A172 (cell line): ENCODE measurements at regions not wholly inside any gene's neighbourhood (a gene's known extent, or its start where the extent isn't known, plus 50 kb on each side); places are given as distances from the start of the nearest gene placed in this dataset.

Source experiments
- DNase-seq: peaks from one replicate; pipeline ENCODE4 v3.0.0-alpha.2; 2015; ENCODE audit warnings: low spot score

DNA sequence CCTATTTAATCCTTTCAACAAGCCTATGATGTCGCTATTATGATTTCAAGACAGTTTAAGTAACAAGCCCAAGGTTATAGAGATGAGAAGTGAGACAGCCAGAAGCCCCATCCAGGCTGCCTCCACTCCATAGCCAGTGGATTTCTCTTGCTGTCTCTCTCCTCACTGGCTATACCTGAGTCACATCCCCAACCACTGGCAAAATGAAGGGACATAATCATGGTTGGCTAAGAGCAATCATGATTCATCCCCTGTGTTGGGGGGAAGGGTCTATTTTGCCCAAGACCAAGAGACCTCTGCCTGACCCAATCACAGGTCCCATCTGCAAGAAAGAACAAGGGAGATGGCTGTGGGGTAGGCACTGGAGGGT is 334.9 kb upstream of the GATB start:
- peak; percentile 23 for DNase-seq

DNA sequence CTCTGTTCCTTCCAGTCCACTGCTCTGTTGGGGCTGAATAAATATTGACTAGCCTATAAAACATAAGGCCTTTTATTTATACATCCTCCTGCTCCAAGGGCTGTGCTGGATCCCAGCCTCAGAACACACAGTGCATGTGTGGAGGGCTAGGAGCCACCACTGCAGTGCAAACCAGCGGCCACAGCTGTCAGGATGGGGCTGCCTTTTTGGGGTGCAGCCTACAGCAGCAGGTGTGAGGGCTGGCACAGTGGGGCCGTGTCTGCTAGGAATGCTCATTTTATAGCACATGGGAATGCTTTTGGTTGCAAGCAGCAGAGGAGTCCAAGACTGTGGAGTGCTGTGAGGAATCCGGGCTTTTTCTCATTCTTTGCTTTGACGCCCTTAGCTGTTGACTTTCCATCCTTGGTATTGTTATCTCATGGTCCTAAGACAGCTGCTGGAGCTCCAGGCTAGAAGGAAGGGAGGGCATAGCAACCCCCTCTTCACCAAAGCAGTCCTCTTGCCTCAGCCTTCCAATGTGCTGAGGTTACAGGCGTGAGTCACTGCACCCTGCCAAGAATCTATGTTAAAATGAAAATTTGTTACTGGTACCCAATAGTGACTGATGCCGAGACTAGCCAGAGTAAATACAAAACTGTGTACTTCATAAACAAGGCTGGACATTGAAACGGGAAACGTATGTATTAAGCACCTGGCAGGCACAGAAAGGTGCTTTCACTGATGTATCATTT is 334.3 kb upstream of the GATB start:
- peak; percentile 44 for DNase-seq

DNA sequence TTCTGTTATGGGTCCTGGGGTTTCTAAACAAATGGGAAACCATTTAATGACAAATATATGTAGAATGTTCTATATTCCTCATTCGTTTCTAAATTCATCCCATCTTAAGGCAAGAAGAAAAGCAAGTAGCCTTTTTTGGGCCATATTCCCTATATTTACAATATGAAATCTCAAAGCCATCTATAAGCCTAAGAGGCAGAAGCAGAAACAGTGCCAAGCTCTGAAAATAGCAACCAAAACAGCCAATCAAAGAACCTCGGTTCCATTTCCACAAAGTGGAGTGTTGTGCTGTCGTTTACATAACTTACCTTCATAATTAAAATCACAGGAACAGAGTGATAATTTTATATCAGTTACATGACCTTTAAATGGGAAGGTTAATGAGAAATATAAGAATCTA is 330.6 kb upstream of the GATB start:
- DNase-seq = no peak

DNA sequence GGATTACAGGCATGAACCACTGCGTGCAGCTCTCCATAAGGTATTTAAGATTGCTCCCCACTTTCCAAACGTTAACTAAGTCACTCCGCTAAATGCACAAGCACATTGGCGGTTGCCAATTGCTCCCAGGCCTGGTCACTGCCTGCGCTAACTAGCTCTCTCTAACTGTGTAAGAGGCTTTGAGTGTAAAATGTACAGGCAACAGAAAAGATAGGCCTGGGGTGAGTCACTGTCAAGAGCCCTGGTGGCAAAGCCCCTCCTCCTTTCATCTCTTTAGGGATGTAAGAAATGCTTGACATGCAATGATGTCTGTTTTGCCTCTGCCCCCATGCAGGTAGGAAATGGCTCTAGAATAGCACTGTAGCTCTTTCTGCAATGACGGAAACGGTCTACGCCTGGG is 329.7 kb upstream of the GATB start:
- DNase-seq = peak; percentile 12

DNA sequence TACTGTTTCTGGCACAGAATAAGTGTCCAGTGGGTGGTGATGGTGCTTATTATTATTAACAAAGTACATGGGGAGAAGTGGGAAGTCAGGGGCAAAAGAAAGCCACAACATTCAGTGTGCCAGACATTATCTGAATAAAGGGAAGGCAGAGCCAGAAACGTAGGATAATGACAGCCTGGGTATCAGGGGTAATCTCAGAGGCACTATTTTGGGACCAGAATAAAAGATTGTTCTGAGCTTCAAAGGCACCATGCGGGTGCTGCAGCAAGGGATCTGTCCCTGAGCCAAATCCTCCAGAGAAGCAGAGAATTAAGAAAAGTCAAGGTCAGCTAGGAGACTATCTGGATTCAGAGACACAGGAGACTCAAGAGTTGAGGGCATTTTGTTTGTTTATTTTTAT is 328.8 kb upstream of the GATB start:
- DNase-seq = no peak

DNA sequence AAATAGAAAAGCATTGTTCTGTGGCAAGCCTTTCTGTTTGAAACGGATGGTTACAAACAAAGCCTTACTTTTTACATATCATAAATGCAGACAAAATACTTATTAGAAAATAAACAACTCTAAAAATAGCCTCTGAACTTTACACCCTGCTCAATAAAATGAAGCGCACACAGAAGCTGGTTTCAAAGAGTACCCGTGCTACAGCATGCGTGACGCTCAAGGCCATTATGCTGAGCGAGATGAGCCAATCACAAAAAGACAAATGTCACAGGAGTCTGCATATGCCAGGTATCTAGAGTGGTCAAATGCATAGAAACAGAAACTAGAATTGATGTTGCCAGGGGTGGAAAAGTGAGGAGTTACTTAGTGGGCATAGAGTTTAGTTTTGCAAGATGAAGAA is 326.5 kb upstream of the GATB start:
- DNase-seq = no peak

DNA sequence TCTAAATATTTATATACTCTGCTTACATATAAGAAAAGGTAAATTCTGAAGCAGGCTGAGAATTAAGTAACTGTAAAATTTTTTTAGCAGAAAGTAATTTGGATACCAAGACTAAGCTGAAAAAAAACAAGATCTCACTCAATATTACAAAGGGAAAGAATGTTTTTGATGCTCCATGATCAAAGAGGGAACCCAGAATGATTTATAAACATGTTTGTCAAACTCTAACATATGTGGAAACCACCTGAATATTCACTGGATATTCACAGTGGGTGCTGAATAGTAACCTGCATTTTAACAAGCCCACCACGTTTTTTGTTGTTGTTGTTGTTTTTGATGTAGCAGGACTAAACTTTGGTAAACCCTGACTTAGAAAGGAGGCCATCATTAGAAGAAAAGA is 324.9 kb upstream of the GATB start:
- no peak for DNase-seq

DNA sequence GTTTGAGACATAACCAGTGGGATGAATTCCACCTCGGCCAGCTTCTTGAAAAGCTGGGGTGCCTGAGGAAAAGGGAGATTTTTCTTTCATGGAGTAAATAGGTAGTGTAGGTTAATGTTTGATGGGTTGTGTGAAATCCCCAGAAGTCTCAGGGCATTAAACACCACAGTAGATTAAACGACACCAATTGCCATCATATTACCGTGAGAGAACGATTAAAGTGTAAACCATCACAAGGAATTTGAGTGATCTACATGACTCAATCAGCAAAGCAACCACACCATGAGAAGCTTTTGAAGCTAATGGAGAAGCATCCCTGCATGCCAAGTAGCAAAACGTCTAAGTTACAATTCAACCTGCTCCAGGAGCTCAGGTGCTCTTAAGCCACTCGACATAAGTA is 322.5 kb upstream of the GATB start:
- no peak for DNase-seq

DNA sequence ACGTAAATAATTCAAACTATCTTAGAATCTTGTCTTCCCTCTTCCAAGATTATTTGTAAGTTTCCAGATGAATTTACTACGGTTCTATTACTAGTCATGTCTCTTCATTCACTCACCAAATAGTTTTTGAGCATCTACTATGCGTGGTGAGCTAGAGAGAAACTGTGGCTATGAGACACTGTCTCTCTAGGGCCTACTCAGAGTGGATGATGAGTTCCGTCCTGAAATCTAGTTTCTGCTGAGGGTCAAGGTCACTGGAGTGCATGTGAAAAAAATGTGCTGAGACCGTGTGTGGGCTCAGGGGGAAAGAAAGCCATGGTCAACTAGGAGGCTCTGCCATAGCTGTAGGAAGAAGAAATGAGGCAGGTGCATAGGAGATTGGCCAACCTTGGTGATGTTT is 320.2 kb upstream of the GATB start:
- no peak for DNase-seq

DNA sequence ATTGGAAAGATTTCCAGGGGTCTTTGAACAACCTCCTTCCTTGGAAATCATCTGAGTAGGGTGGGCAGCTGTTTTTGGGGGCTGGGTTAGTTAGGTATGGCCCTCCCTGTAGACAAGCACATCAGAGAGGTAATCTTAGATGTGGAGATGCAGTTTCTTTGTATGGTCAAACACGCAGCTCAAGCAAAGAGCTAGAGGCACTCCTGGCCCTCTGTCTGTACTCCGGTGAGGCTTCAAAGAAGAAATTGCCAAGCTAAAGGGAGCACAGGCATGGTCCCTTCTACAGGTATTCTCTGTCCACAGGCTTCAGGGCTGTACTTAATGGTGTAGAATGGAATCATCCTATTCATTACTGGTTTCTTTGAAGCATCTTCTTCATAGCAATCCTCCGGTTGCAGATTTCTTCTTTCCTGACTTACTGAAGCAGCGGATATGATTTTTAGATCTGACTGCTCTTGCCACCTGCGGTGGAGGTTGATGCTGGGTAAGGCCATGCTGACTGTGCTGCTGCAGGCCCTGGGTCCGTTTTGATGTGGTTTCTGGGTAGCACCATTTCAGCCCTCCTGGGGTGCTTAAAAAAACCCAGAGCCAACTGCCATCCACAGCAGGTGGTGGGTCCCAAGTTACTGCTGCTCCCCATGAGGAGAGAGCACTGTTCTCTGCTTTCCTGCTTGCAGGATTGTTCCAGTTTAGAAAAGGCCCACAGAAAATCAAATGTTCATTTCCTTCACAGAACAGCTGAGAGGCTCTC is 318.9 kb upstream of the GATB start:
- DNase-seq = no peak

DNA sequence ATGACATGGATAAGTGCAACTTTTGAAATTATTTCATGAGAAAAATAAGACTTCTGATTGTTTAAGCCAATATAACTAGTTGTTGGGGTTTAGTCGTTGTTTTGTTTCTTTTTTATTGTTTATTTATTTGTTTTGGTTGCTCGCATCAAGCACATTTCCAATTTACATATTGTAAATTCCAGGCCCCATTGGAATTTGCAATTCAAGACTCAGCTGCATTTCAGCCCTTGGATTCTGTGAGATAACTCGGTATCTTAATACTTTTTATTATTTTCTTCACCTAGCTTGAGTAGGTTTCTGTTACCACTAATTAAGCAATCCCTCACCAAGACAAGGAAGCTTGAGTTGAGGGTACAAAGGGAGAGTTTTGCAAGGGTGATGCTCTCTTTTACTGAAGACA is 318.3 kb upstream of the GATB start:
- DNase-seq = no peak

DNA sequence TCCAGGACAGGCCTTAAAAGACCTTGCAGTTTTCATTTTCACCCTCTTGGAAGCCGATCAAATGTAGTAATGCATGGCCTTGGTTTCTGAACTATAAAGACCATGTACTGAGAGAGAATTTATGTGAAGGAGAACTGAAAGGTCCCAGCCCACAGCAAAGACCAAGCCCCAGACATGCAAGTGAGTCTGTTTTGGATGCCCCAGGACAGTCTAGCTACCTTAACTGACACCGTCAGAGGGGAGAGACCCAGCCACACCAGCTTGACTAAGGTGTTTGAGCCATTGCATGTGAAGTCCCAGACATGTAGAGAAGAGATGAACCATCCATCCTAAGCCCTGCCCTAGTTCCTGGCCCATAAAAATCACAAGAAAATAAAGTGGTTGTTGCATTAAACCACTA is 316.8 kb upstream of the GATB start:
- no peak for DNase-seq

DNA sequence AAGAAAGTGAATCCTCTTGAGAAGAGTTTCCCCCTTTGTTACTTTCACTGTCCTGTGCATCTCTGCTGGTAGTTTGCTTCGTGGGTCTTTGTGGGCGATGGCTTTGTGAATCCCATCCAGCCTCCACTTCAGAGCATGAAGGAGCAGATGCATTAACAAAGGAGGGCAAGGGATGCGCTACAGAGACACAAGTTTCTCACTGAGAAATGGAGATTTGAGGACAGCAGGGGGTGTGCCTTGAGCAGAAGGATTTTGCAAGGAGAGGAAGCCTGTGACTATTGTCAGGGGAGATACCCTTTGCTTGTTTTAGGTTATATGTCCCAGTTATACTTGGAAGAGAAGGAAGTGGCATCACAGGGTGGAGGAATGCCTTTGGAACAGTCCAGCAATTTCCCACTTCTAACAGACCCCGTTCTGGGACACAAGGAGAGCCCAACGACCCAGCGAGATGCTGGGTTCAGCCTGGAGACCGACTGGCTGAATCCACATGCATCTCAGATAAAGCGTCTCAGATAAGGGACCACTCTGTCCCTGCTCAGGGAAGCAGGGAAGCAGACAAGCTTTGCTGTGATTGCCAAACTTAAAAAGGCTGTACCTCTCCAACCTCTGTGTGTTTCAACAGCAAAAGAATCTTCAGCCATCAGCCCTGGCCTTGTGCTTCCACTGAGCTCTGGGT is 314.6 kb upstream of the GATB start:
- DNase-seq = no peak

DNA sequence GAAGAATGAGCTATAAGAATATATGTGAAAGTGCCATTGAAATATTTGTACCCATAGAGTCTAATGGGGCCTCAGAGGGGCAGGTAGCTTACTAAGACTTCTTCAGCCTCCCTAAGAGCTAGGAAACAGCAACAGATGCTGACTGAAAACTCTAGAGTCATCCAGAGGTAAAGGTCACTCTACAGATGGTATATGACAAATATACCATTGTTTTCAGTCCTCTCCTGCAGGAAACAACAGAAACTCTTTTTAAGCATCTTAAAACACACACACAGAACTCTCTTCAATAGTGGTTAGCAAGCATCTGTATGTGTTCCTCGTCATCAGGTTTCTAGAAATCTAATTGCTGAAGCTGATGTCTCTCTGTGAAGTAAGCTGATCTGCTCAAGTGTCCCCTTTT is 313.8 kb upstream of the GATB start:
- no peak for DNase-seq

DNA sequence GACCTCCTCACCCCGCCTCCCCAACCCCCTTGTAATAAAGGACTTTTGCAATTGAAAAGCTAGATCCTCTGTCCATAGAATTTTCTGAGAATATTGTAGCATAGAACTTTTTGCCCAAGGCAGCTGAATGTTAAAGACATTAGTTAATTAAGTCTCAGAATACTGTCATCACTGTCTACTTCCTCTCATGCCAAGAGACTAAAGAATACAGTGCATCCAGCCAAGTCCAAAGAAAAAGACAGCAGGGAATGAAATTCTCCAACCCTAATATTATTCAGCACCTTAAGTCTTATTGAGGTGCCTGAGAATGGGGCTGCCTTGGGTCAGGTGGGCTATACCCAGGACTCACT is 313.3 kb upstream of the GATB start:
- no peak for DNase-seq

DNA sequence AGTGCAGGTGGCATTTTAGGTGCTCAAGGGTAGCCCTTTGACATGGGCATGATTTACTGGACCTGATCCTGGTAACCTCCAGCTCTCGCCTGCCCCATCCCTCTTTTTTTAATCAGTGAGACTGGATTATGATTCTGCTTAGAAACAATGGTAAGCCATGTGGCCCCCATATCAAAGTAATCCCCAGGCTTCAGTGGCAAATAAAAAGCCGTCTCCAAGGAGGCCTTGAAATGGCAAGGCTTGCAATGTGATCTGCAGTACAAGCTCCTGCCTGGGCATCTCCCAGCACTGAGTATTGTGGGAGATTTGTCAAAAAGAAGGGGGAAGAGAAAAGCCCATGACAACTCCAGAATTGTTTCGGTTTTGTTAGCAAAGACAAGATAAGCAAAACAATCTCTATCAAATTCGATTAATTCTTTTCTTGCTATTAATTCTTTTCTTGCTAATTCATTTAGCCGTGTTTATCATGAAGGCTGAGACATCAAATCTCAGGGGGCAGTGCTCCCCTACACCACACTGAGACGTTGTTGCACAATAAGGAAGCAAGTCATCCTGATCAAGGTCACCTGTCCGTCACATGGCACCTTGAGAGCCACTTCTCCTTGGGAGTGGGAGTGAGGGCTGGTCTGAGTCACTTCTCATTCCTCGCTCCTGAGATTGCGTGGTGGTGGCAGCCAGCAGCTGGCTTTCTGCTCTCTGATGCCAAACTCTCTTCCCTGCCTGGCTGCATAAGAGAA is 312.7 kb upstream of the GATB start:
- peak; percentile 7 for DNase-seq

DNA sequence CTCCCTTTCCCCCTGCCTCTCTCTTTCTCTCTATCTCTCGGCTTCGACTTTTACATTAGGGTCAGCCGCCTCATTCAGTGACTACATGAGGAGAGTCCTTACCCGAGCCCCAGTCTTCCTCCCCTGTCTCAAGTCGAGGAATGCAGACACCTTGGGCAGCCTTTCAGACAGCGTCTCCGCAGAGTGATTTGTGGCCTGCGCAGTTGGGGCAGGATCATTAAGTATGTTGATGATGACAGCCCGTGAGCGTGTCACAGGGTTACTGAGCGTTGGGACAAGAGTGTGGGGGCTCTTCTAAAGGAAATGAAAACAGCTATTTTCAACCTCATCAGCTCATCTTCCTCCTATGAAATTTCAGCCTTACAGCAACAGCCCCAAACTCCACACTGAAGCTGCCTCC is 312.1 kb upstream of the GATB start:
- DNase-seq = no peak

DNA sequence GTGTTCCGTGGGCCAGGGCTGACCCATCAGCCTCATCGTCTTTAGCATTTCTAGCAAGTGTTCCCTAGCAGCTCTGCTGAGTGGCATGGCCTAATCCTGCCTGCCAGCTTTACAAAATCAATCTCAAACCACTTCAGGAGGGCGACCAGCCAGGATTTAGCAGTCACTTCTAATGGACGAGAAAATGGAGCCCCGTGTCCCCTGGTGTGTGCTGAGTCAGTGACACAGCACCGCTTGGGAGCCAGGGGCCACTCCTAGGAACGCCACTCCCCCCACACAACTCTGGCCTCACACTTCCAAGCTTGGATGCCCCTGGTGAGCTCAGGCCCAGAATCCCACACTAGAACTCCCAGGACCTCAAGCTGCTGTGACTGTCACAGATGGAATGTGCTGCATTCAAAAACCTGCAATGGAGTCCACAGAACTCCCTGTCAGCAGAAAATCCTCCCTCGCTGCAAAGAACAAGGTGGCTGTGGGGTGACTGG is 311.2 kb upstream of the GATB start:
- DNase-seq = no peak

DNA sequence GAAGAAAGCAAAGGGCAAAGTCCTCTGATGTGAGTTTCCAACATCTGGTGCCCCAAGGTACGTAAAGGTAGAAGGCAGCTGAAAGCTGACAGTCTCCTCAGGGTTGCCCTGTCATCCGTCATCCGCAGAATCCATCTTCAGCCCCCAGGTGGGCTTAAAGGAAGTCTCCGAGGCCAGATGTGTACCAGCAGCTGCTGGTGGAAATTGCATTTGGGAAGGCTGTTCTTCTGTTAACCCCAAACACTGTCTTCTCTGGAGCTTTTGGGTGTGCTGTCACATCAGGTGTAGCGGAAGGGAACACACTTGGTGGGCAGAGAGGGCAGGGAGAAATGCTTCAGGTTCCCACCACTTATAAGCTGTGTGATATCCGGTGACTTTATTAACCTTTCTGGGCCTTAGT is 310.0 kb upstream of the GATB start:
- DNase-seq = no peak

DNA sequence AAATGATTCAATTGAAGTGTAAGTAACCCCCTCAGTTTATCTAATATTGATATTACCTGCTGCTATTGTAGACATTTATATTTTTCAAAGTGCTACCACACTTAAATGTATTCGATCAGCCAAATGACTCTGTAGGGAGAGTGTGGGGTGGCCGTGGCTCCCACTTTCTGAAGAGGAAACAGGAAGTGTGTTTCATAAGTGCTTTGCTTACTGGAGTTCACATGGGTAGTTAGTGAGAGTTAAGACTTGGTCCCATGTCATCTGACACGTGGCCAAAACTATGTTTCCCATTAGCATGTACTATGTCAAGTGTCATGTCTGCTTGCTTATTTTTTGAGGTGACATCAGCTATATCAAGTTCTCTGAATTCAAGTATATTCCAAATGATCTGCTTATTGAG is 308.1 kb upstream of the GATB start:
- no peak for DNase-seq

DNA sequence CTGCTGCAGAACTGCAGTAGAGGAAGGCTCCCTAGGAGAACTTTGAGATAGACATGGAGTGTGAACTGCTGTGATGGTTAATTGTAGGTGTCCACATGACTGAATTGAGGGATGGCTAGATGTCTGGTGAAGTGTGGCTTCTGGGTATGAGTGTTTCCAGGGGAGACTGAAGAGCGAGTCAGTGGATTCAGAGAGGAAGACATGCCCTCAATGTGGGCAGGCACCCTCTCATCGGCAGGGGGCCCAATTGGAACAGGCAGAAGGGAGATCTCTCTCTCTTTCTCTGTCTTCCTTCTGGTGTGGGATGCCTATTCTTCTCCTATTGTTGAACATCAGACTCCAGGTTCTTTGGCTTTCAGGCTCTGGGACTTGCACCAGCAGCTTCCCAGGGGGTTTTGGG is 304.7 kb upstream of the GATB start:
- DNase-seq = no peak

DNA sequence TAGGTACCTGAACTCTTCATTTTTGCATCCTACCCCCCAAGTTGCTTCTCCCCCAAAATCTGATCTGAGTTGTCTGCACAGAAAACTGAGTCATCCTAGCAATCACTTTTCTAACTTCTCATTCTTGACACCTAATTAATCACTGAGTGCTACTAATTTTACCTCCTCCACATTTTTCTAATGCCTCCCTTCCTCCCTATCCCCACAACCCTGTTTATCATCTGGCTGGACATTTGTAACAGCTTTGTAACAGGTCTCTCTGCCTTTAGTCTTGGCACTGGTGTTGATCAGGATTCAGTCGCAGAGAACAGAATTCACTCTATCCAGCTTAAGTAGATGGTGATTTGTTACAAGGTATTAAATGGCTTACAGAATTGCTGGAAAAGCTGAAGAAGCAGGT is 303.9 kb upstream of the GATB start:
- DNase-seq = peak; percentile 7

DNA sequence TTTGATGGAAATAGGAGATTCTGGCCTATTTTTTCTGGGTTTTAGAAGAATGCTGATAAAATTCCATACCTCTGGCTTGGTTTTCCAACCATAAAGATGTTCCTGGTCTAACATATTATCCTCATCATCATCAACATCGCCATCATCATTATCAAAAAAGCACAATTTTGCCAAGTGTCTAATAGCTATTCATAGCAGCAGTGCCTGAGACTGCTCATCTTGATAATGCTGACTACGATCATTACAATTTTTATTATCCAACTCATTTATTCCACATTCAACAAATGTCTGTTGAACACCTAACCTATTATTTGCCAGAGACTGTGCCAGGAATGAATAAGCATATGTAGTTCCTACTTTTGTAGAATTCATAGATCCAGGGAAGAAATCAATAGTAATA is 303.5 kb upstream of the GATB start:
- DNase-seq = no peak
